ENCODE measurements at regions not wholly inside any gene's neighbourhood (a gene's known extent, or its start where the extent isn't known, plus 50 kb on each side); places are given as distances from the start of the nearest gene placed in this dataset.

- ATAC-seq: peak; percentile 2
- TF ChIP-seq ZNF565 (CRISPR knock-in tag; conservative IDR thresholded peaks at IDR 0.05; ENCODE audit: low read depth): no peak
- no peak for TF ChIP-seq SNAI2 (CRISPR knock-in tag; IDR thresholded peaks at IDR 0.05)
- no peak for TF ChIP-seq TSHZ2 (CRISPR knock-in tag; IDR thresholded peaks at IDR 0.05)
- TF ChIP-seq ARNTL (CRISPR knock-in tag; IDR thresholded peaks at IDR 0.05; ENCODE audit: borderline replicate concordance, low read depth): no peak
- TF ChIP-seq ZC3H10 (CRISPR knock-in tag; IDR thresholded peaks at IDR 0.05): no peak
- TF ChIP-seq CSDC2 (CRISPR knock-in tag; IDR thresholded peaks at IDR 0.05): no peak
- TF ChIP-seq BACH2 (CRISPR knock-in tag; IDR thresholded peaks at IDR 0.05; ENCODE audit: borderline replicate concordance): no peak
- TF ChIP-seq RARB (CRISPR knock-in tag; IDR thresholded peaks at IDR 0.05): no peak
- no peak for TF ChIP-seq ZNF70 (CRISPR knock-in tag; IDR thresholded peaks at IDR 0.05)
- TF ChIP-seq GLIS3 (CRISPR knock-in tag; IDR thresholded peaks at IDR 0.05): no peak
- TF ChIP-seq OSR1 (CRISPR knock-in tag; IDR thresholded peaks at IDR 0.05): no peak
- TF ChIP-seq, protein P1, sequence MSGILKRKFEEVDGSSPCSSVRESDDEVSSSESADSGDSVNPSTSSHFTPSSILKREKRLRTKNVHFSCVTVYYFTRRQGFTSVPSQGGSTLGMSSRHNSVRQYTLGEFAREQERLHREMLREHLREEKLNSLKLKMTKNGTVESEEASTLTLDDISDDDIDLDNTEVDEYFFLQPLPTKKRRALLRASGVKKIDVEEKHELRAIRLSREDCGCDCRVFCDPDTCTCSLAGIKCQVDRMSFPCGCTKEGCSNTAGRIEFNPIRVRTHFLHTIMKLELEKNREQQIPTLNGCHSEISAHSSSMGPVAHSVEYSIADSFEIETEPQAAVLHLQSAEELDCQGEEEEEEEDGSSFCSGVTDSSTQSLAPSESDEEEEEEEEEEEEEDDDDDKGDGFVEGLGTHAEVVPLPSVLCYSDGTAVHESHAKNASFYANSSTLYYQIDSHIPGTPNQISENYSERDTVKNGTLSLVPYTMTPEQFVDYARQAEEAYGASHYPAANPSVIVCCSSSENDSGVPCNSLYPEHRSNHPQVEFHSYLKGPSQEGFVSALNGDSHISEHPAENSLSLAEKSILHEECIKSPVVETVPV (CRISPR knock-in tag; IDR thresholded peaks at IDR 0.05): no peak
- TF ChIP-seq ESRRG (CRISPR knock-in tag; IDR thresholded peaks at IDR 0.05): no peak
- no peak for TF ChIP-seq CREB5 (CRISPR knock-in tag; IDR thresholded peaks at IDR 0.05; ENCODE audit: low read depth)
- TF ChIP-seq, protein P2, sequence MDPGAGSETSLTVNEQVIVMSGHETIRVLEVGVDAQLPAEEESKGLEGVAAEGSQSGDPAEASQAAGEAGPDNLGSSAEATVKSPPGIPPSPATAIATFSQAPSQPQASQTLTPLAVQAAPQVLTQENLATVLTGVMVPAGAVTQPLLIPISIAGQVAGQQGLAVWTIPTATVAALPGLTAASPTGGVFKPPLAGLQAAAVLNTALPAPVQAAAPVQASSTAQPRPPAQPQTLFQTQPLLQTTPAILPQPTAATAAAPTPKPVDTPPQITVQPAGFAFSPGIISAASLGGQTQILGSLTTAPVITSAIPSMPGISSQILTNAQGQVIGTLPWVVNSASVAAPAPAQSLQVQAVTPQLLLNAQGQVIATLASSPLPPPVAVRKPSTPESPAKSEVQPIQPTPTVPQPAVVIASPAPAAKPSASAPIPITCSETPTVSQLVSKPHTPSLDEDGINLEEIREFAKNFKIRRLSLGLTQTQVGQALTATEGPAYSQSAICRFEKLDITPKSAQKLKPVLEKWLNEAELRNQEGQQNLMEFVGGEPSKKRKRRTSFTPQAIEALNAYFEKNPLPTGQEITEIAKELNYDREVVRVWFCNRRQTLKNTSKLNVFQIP (CRISPR knock-in tag; IDR thresholded peaks at IDR 0.05; ENCODE audit: borderline replicate concordance, low read depth): no peak
- no peak for TF ChIP-seq ZNF8 (CRISPR knock-in tag; IDR thresholded peaks at IDR 0.05)
- no peak for TF ChIP-seq ISL1 (CRISPR knock-in tag; IDR thresholded peaks at IDR 0.05)
- no peak for TF ChIP-seq PPARA (CRISPR knock-in tag; IDR thresholded peaks at IDR 0.05; ENCODE audit: borderline replicate concordance)
These were observed 348.3 kb downstream of the LIG4 start for GRCh38 chr13:107866941-107867623.

- peak; percentile 58 for ATAC-seq
- peak; percentile 12; the same call in 1 of the 2 replicates for TF ChIP-seq PATZ1 (CRISPR knock-in tag; IDR thresholded peaks at IDR 0.05; ENCODE audit: borderline replicate concordance)
- TF ChIP-seq, protein P1 (CRISPR knock-in tag; IDR thresholded peaks at IDR 0.05): no peak
These were observed 349.1 kb downstream of the LIG4 start for GRCh38 chr13:107866032-107866940.
